HL-60 (cell line): ENCODE measurements at regions not wholly inside any gene's neighbourhood (a gene's known extent, or its start where the extent isn't known, plus 50 kb on each side); places are given as distances from the start of the nearest gene placed in this dataset.

Source experiments
- DNase-seq, 2 experiments: peaks; one replicate each; pipeline ENCODE4 v3.0.0-alpha.2; 2010 to 2020; ENCODE audit warnings: low read depth in 1 of 2, low spot score in 1 of 2
- H3K27ac ChIP-seq: fragments of 250-450 bp; sonication (Bioruptor Pico); replicated peaks from 2 replicates; pipeline ENCODE4 v1.5.1; 2020; ENCODE audit warnings: mild to moderate bottlenecking, moderate library complexity
- H3K27me3 ChIP-seq: fragments of 250-450 bp; sonication (Bioruptor Pico); 2 replicates; pipeline ENCODE4 v1.5.1; 2021; ENCODE audit warnings: mild to moderate bottlenecking, moderate library complexity; ENCODE audit not compliant: insufficient read depth, poor library complexity, severe bottlenecking
- H3K4me3 ChIP-seq: replicated peaks from 2 replicates; pipeline ENCODE4 v1.5.1; 2011; ENCODE audit warnings: mild to moderate bottlenecking, control low read depth, low read length; ENCODE audit not compliant: insufficient read depth
- CTCF ChIP-seq: IDR thresholded peaks from one replicate; pipeline ENCODE4 v1.5.1; 2011; ENCODE audit warnings: low read length, control low read depth, inconsistent platforms; ENCODE audit not compliant: insufficient read depth
- GABPA ChIP-seq: IDR thresholded peaks from 2 replicates; pipeline ENCODE4 v1.6.1; 2012; ENCODE audit warnings: low read depth
- POLR2AphosphoS5 ChIP-seq: IDR thresholded peaks from 2 replicates; pipeline ENCODE4 v1.6.1; 2012; ENCODE audit warnings: low read depth
- REST ChIP-seq: IDR thresholded peaks from 2 replicates; pipeline ENCODE4 v1.6.1; 2012; ENCODE audit warnings: low read depth; ENCODE audit not compliant: insufficient replicate concordance
- SPI1 ChIP-seq: IDR thresholded peaks from 2 replicates; pipeline ENCODE4 v1.6.1; 2012; ENCODE audit warnings: low read depth, mild to moderate bottlenecking, borderline replicate concordance

- Histone ChIP-seq H3K27ac (no peak overlapping the region), H3K27me3 (no peaks in the 10 kb centered on the region), H3K4me3 (no peak overlapping the region)
- DNase-seq: no peak
- TF ChIP-seq REST: no peak
- no peak for TF ChIP-seq CTCF
- no peak for TF ChIP-seq SPI1
- TF ChIP-seq POLR2AphosphoS5: no peak
- TF ChIP-seq GABPA: no peak
Observed at GRCh38 chr18:71027531-71027930, 738.7 kb downstream of the SOCS6 start.

- Histone ChIP-seq H3K27ac (no peak overlapping the region), H3K27me3 (no peaks in the 10 kb centered on the region), H3K4me3 (no peak overlapping the region)
- DNase-seq: no peak
- TF ChIP-seq REST (no peak), POLR2AphosphoS5 (no peak), SPI1 (no peak), GABPA (no peak), CTCF (no peak)
Observed at GRCh38 chr18:71025505-71026225, 736.8 kb downstream of the SOCS6 start.

GRCh38 chr18:71022389-71022788, 733.5 kb downstream of the SOCS6 start:
- Histone ChIP-seq H3K27ac (no peak overlapping the region), H3K4me3 (no peak overlapping the region), H3K27me3 (no peaks in the 10 kb centered on the region)
- no peak for DNase-seq
- TF ChIP-seq CTCF (no peak), SPI1 (no peak), GABPA (no peak), POLR2AphosphoS5 (no peak), REST (no peak)
